Astrocyte of the spinal cord (primary cell): ENCODE measurements at regions not wholly inside any gene's neighbourhood (a gene's known extent, or its start where the extent isn't known, plus 50 kb on each side); places are given as distances from the start of the nearest gene placed in this dataset.
A peak's percentile ranks its signal among the peaks of the same experiment; 100 is the strongest.
"Not testable (repeated sequence)": the region's sequence is repeated elsewhere in the genome, so short reads cannot be mapped to it uniquely, and the experiment has no call there.

Source experiments
- DNase-seq: peaks from one replicate; pipeline ENCODE4 v3.0.0; 2011; ENCODE audit warnings: low read depth, low spot score
- H3K4me3 ChIP-seq: 2 replicates; pipeline ENCODE4 v1.5.1; 2011; ENCODE audit warnings: low read depth, mild to moderate bottlenecking, low read length, moderate library complexity
- CTCF ChIP-seq: IDR thresholded peaks from 2 replicates; pipeline ENCODE4 v1.5.1; 2012; ENCODE audit warnings: low read depth, mild to moderate bottlenecking, low read length, inconsistent platforms
- in situ Hi-C: cut with HindIII; loops from 2 replicates; pipeline ENCODE4 v1.10.0; 2017; ENCODE audit warnings: low sequenced_read_pairs

GRCh38 chr3:95343767-95344166 lies 1280.9 kb downstream of the NSUN3 start:
- no peak overlapping the region for H3K4me3 ChIP-seq
- no peak for DNase-seq
- in situ Hi-C loops: no loop called here
- TF ChIP-seq CTCF: no peak

GRCh38 chr3:95347936-95348335 lies 1285.1 kb downstream of the NSUN3 start:
- DNase-seq, H3K4me3 ChIP-seq, in situ Hi-C loops: not testable (repeated sequence)

- H3K4me3 ChIP-seq: no peak overlapping the region
- in situ Hi-C loops: no loop called here
- no peak for DNase-seq
- TF ChIP-seq CTCF: no peak
Observed at GRCh38 chr3:95348879-95349278, 1286.0 kb downstream of the NSUN3 start.

- in situ Hi-C loops: no loop called here
- no peak for TF ChIP-seq CTCF
- DNase-seq: no peak
- H3K4me3 ChIP-seq: no peak overlapping the region
Observed at GRCh38 chr3:95350049-95350448, 1287.2 kb downstream of the NSUN3 start.

- no peak for TF ChIP-seq CTCF
- DNase-seq: no peak
- in situ Hi-C loops: no loop called here
- no peak overlapping the region for H3K4me3 ChIP-seq
Observed at GRCh38 chr3:95351158-95351557, 1288.3 kb downstream of the NSUN3 start.

- in situ Hi-C loops: no loop called here
Observed at GRCh38 chr3:95352471-95352870, 1289.6 kb downstream of the NSUN3 start.

GRCh38 chr3:95354489-95354888 lies 1291.6 kb downstream of the NSUN3 start:
- H3K4me3 ChIP-seq: no peak overlapping the region
- in situ Hi-C loops: no loop called here
- no peak for TF ChIP-seq CTCF
- DNase-seq: no peak

More at GRCh38 chr3:95352471-95352870, 1289.6 kb downstream of the NSUN3 start:
- peak; percentile 0 for DNase-seq
- TF ChIP-seq CTCF: no peak
- no peak overlapping the region for H3K4me3 ChIP-seq
